HG02885 (cell line): ENCODE measurements at regions not wholly inside any gene's neighbourhood (a gene's known extent, or its start where the extent isn't known, plus 50 kb on each side); places are given as distances from the start of the nearest gene placed in this dataset.
A peak's percentile ranks its signal among the peaks of the same experiment; 100 is the strongest.
"Not testable (repeated sequence)": the region's sequence is repeated elsewhere in the genome, so short reads cannot be mapped to it uniquely, and the experiment has no call there.

Experiments
- ATAC-seq: cut with Tn5 transposase; IDR thresholded peaks from one replicate; pipeline ENCODE4 v1.9.1; 2021; ENCODE audit warnings: mild to moderate bottlenecking; ENCODE audit not compliant: unreplicated experiment, poor library complexity

- ATAC-seq = not testable (repeated sequence)
Measured at GRCh38 chr1:219410721-219411120, 202.2 kb downstream of the ZC3H11B start.

GRCh38 chr1:219405531-219406331, 207.2 kb downstream of the ZC3H11B start:
- ATAC-seq = no peak

- ATAC-seq = no peak
Measured at GRCh38 chr1:219404629-219405028, 208.3 kb downstream of the ZC3H11B start.

GRCh38 chr1:219402925-219403324, 210.0 kb downstream of the ZC3H11B start:
- ATAC-seq = no peak

- no peak for ATAC-seq
Measured at GRCh38 chr1:219401724-219402625, 210.9 kb downstream of the ZC3H11B start.

GRCh38 chr1:219399446-219399845, 213.5 kb downstream of the ZC3H11B start:
- no peak for ATAC-seq

- no peak for ATAC-seq
Measured at GRCh38 chr1:219398815-219399396, 214.0 kb downstream of the ZC3H11B start.

GRCh38 chr1:219397511-219397910, 215.4 kb downstream of the ZC3H11B start:
- no peak for ATAC-seq

GRCh38 chr1:219391297-219391696, 217.6 kb downstream of the LYPLAL1 start:
- no peak for ATAC-seq

- no peak for ATAC-seq
Measured at GRCh38 chr1:219387211-219387610, 213.5 kb downstream of the LYPLAL1 start.

GRCh38 chr1:219385787-219386427, 212.2 kb downstream of the LYPLAL1 start:
- peak; percentile 99 for ATAC-seq

- no peak for ATAC-seq
Measured at GRCh38 chr1:219383281-219383680, 209.6 kb downstream of the LYPLAL1 start.

GRCh38 chr1:219381396-219381795, 207.7 kb downstream of the LYPLAL1 start:
- no peak for ATAC-seq

- ATAC-seq = no peak
Measured at GRCh38 chr1:219380463-219380862, 206.8 kb downstream of the LYPLAL1 start.

GRCh38 chr1:219379691-219380090, 206.0 kb downstream of the LYPLAL1 start:
- ATAC-seq = no peak

- no peak for ATAC-seq
Measured at GRCh38 chr1:219374636-219375035, 201.0 kb downstream of the LYPLAL1 start.

- no peak for ATAC-seq
Measured at GRCh38 chr1:219374046-219374566, 200.4 kb downstream of the LYPLAL1 start.

GRCh38 chr1:219373616-219373935, 199.9 kb downstream of the LYPLAL1 start:
- ATAC-seq = no peak

GRCh38 chr1:219372916-219373615, 199.4 kb downstream of the LYPLAL1 start:
- no peak for ATAC-seq

GRCh38 chr1:219371471-219371870, 197.8 kb downstream of the LYPLAL1 start:
- ATAC-seq = no peak
